ENCODE measurements at regions not wholly inside any gene's neighbourhood (a gene's known extent, or its start where the extent isn't known, plus 50 kb on each side); places are given as distances from the start of the nearest gene placed in this dataset.
A peak's percentile ranks its signal among the peaks of the same experiment; 100 is the strongest.

GRCh38 chr7:424961-425793, 94.5 kb downstream of the PDGFA start:
- no peaks in the 10 kb centered on the region for H3K36me3 ChIP-seq
- TF ChIP-seq POLR2AphosphoS5 (IDR thresholded peaks at IDR 0.05), result no peak
- no peak for TF ChIP-seq POLR2A (IDR thresholded peaks at IDR 0.05)
- TF ChIP-seq CTCF (IDR thresholded peaks at IDR 0.05 in 8 of 11, conservative IDR thresholded peaks at IDR 0.05 in 3 of 11), result no peak
- H3K9me3 ChIP-seq, result no peaks in the 10 kb centered on the region
- no peak overlapping the region for H3K27ac ChIP-seq
- H3K27me3 ChIP-seq (replicated peaks in 1 of 7), result peaks cover 0 to 3% (median 0%) of the 10 kb centered on the region in 7 donors
- H3K4me3 ChIP-seq, result no peak overlapping the region
- intact Hi-C loops (cut with DNase I; ENCODE audit: low total_unique reads), result no loop called here
- peak; percentile 68 for DNase-seq
- no peaks in the 10 kb centered on the region for H3K4me1 ChIP-seq
- WGBS, 5 donors, result 80 to 90% (median 88%) methylated on average over 36 to 46 of the region's 46 CpGs

- no peak for DNase-seq
- Histone ChIP-seq H3K36me3 (no peaks in the 10 kb centered on the region), H3K27ac (no peak overlapping the region), H3K27me3 (replicated peaks in 1 of 7) (peaks cover 0 to 3% (median 0%) of the 10 kb centered on the region in 7 donors), H3K9me3 (no peaks in the 10 kb centered on the region), H3K4me3 (no peak overlapping the region), H3K4me1 (no peaks in the 10 kb centered on the region)
- intact Hi-C loops (cut with DNase I; ENCODE audit: low total_unique reads), result no loop called here
- 68 to 82% (median 75%) methylated on average over 16 of the region's 16 CpGs for WGBS, 5 donors
- TF ChIP-seq CTCF (IDR thresholded peaks at IDR 0.05 in 8 of 11, conservative IDR thresholded peaks at IDR 0.05 in 3 of 11) (no peak), POLR2AphosphoS5 (IDR thresholded peaks at IDR 0.05) (no peak), POLR2A (IDR thresholded peaks at IDR 0.05) (no peak)
Measured at GRCh38 chr7:425794-426188, 93.9 kb downstream of the PDGFA start.

DNA sequence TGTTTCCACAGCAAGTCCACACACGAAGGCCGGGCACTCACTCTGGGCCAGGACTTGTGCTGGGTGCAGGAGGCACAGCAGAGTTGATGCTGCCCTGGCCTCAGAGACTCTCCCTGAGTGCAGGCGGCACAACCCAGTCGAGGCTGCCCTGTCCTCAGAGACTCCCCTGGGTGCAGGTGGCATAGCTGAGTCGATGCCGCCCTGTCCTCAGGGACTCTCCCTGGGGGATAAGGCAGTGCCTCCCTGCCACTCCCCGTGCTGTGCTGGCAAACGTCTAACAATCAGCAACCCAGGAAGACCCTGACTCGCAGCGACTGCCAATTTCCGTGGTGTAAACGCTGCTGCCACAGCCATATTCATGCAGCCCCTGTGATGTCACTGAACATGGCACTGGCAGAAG, 93.1 kb downstream of the PDGFA start:
- Histone ChIP-seq H3K9me3 (no peaks in the 10 kb centered on the region), H3K4me3 (no peak overlapping the region), H3K36me3 (no peaks in the 10 kb centered on the region), H3K27ac (no peak overlapping the region), H3K27me3 (replicated peaks in 1 of 7) (peaks cover 0 to 3% (median 0%) of the 10 kb centered on the region in 7 donors), H3K4me1 (peaks cover 0 to 6% (median 0%) of the 10 kb centered on the region in 6 donors)
- intact Hi-C loops (cut with DNase I; ENCODE audit: low total_unique reads), result no loop called here
- DNase-seq, result peak; percentile 58
- WGBS, 5 donors, result 88 to 96% (median 92%) methylated on average over 12 of the region's 12 CpGs
- TF ChIP-seq POLR2AphosphoS5 (IDR thresholded peaks at IDR 0.05), result no peak
- no peak for TF ChIP-seq CTCF (IDR thresholded peaks at IDR 0.05 in 8 of 11, conservative IDR thresholded peaks at IDR 0.05 in 3 of 11)
- TF ChIP-seq POLR2A (IDR thresholded peaks at IDR 0.05), result no peak

DNA sequence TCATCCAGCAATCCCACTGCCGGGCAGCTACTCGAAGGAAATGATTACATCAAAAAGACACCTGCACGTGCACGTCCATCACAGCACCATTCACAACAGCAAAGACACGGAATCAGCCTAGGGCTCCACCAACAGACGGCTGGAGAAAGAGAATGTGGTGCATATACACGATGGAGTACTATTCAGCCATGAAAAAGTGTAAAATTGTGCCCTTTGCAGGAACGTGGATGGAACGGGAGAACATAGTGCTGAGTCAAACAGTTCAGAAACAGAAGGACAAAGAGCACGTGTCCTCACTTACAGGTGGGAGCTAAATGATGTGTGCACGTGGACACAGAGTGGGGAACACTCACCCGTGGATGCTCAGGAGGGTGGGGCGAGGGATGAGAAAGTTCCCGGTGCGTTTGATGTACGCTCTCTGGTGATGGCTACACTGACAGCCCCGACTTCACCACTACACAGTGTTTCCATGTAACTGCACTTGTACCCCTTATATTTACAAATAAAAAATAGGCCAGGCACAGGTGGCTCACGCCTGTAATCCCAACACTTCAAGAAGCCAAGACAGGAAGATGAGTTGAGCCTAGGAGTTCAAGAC, 92.0 kb downstream of the PDGFA start:
- 91 to 94% (median 93%) methylated on average over 18 of the region's 18 CpGs for WGBS, 5 donors
- Histone ChIP-seq H3K4me1 (peaks cover 0 to 15% (median 3%) of the 10 kb centered on the region in 6 donors), H3K27ac (no peak overlapping the region), H3K36me3 (no peaks in the 10 kb centered on the region), H3K27me3 (replicated peaks in 1 of 7) (no peaks in the 10 kb centered on the region), H3K4me3 (no peak overlapping the region), H3K9me3 (no peaks in the 10 kb centered on the region)
- TF ChIP-seq POLR2AphosphoS5 (IDR thresholded peaks at IDR 0.05) (no peak), POLR2A (IDR thresholded peaks at IDR 0.05) (no peak), CTCF (IDR thresholded peaks at IDR 0.05 in 8 of 11, conservative IDR thresholded peaks at IDR 0.05 in 3 of 11) (no peak)
- intact Hi-C loops (cut with DNase I; ENCODE audit: low total_unique reads), result no loop called here
- DNase-seq, result no peak
